ENCODE measurements at regions not wholly inside any gene's neighbourhood (a gene's known extent, or its start where the extent isn't known, plus 50 kb on each side); places are given as distances from the start of the nearest gene placed in this dataset.

DNA sequence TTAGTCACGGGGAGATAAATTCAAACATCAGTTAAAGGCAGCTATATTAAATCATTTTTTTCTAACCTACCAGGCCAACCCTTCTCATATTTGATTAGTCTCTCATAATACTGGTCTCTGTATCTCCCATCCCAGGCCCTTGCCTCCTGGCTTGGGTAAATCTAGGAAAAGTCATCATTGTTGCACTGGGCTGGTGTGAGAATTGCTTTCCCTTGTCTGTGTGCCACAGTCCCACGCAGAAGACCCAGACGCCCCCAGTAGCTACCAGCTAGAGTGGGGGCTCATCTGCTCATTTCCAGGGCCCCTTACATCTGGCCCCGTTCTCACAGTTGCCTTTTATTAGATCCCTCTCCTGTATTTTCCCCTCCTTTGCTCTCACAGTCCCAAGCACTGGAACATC, 67.6 kb upstream of the VIPR2 start:
- DNase-seq (ENCODE audit: extremely low spot score) = no peak
- ChIA-PET CTCF (interaction anchor here (0.7 kb wide), 1 partner anchor 13 kb away, joined by 3 read pairs; no protein-coding TSS in a partner anchor), POLR2A (interaction anchor here (0.5 kb wide), 1 partner anchor 169 kb away, joined by 5 read pairs; no protein-coding TSS in a partner anchor)

DNA sequence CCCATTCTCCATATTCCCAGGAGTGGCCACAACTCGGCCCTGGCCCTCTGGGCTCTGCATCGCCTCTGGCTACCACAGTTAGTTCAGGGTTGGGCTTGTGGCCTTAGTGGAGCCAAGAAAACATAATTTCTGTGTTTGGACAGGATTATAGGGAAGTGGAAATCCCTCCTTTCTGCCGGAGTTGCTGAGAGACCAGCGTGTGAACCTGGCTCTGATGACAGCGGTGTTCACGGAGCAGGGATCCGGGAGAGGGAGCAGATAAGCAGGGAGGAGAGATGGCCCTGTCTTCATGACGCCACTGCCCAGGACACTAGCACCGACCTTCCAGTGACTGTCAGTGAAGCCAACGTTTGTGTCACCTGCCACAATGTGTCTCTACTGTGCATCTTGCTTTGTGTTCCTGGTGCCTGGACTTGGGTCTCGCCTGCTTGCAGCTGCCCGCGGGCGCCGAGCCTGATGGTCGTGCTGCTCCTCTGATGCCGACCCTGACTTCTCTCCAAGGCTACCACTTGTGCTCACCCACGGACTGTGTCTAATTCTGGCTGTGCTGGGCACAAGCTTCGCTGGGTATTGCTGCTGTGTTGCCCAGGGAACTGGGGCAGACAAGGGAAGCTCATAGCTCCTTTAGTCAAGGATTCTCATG, 67.0 kb upstream of the VIPR2 start:
- TF ChIP-seq, protein P1, sequence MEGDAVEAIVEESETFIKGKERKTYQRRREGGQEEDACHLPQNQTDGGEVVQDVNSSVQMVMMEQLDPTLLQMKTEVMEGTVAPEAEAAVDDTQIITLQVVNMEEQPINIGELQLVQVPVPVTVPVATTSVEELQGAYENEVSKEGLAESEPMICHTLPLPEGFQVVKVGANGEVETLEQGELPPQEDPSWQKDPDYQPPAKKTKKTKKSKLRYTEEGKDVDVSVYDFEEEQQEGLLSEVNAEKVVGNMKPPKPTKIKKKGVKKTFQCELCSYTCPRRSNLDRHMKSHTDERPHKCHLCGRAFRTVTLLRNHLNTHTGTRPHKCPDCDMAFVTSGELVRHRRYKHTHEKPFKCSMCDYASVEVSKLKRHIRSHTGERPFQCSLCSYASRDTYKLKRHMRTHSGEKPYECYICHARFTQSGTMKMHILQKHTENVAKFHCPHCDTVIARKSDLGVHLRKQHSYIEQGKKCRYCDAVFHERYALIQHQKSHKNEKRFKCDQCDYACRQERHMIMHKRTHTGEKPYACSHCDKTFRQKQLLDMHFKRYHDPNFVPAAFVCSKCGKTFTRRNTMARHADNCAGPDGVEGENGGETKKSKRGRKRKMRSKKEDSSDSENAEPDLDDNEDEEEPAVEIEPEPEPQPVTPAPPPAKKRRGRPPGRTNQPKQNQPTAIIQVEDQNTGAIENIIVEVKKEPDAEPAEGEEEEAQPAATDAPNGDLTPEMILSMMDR (IDR thresholded peaks at IDR 0.05; ENCODE audit: control extremely low read depth, extremely low read depth, low read depth, missing control alignments) = no peak
- CTCF ChIA-PET = interaction anchor here (0.7 kb wide), 1 partner anchor 13 kb away, joined by 3 read pairs; no protein-coding TSS in a partner anchor

More for the DNA sequence above, 67.6 kb upstream of the VIPR2 start:
- TF ChIP-seq, protein P1 (IDR thresholded peaks at IDR 0.05; ENCODE audit: control extremely low read depth, extremely low read depth, low read depth, missing control alignments) = no peak

DNA sequence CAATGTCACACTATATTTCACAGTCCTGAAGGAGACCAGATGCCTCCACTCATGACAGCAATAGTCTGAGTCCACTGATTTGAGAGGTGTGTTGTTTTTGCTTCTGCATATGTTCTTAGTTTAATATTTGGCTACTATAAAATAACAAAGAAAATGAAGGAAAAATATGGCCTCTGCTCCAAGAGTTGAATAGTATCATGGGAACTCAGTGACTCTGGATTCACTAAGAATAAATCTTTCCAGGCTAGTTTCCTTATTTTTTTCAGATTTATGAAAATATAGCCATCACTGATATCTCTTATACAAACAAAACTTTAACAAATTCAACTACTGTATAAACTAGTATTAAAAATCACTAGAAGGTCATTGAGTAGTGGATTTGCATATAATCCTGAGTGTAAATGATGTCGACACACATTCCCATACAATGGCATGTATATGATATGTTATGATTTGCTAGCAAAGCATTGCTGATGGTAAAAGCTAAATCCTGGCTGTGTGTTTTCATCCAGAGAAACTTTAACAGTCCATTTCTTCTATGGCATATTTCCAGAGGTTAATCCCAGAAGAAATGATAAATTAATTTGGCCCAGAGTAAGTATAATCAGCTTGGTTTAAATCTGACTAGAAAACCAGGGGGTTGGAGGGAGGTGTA, 66.0 kb upstream of the VIPR2 start:
- DNase-seq (ENCODE audit: extremely low spot score) = no peak
- CTCF ChIA-PET = no interaction called here
- TF ChIP-seq, protein P1 (IDR thresholded peaks at IDR 0.05; ENCODE audit: control extremely low read depth, extremely low read depth, low read depth, missing control alignments) = no peak
- POLR2A ChIA-PET = no interaction called here

More for the DNA sequence above, 67.0 kb upstream of the VIPR2 start:
- POLR2A ChIA-PET = interaction anchor here (0.5 kb wide), 1 partner anchor 169 kb away, joined by 5 read pairs; no protein-coding TSS in a partner anchor
- DNase-seq (ENCODE audit: extremely low spot score) = no peak

DNA sequence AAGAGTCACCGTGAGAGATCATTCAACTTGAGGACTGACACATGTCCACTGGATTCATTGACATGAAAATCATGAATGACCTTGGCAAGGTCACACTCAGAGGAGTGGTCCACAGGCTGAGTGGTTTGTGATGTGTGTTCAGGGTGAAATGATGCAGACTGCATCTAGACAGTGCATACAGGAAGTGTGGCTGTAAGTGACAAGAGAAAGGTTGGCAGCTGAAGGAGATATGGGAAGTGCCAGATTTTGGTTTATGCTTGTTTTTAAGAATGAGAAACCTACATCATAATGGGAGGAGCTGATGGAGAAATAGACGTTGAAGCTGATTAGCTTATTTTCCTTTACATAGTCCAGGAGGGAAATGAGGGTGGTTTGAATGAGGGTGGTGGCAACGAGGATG, 64.8 kb upstream of the VIPR2 start:
- POLR2A ChIA-PET = no interaction called here
- CTCF ChIA-PET = no interaction called here
- TF ChIP-seq, protein P1 (IDR thresholded peaks at IDR 0.05; ENCODE audit: control extremely low read depth, extremely low read depth, low read depth, missing control alignments) = no peak
- DNase-seq (ENCODE audit: extremely low spot score) = no peak

DNA sequence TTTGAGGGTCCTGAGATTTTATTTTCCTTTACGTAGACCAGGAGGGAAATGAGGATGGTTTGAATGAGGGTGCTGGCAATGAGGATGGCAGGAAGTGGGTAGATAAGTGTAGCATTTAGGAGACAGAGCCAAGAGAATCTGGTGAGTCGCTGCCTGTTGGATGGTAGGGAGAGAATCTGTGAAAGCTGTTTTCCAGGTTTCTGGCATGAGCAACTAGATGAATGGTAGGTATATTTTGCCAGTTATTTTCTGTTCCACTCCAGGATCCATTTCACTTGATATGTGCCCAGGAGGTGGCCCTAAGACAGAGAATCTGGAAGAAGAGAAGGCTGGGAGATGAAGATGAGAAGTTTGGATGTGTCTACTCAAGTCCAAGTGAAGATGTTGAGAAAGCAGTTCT, 63.3 kb upstream of the VIPR2 start:
- CTCF ChIA-PET = no interaction called here
- TF ChIP-seq, protein P1 (IDR thresholded peaks at IDR 0.05; ENCODE audit: control extremely low read depth, extremely low read depth, low read depth, missing control alignments) = no peak
- POLR2A ChIA-PET = no interaction called here
- DNase-seq (ENCODE audit: extremely low spot score) = no peak

DNA sequence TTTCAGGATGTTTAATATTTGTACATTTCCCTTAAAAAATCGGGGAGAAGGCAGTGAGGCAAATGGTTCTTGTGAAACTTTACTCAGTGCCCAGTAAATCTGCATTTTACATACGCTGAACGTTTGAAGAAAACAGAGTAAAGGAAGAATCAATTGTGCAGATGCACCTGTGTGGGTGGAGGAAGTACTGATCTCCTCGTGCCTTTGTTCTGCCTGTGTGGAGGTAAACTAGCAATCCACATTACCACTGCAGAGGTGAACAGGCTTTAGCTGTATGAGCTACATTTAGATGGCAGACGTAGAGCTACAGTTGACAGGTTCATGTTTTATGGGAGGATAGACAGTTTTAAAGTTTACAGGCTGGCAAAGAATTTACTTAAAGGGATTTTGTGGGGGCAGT, 62.7 kb upstream of the VIPR2 start:
- DNase-seq (ENCODE audit: extremely low spot score) = no peak
- TF ChIP-seq, protein P1 (IDR thresholded peaks at IDR 0.05; ENCODE audit: control extremely low read depth, extremely low read depth, low read depth, missing control alignments) = no peak
- ChIA-PET POLR2A (no interaction called here), CTCF (no interaction called here)
